ENCODE measurements at regions not wholly inside any gene's neighbourhood (a gene's known extent, or its start where the extent isn't known, plus 50 kb on each side); places are given as distances from the start of the nearest gene placed in this dataset.

- H4K91ac ChIP-seq (ENCODE audit: insufficient read length, low read depth, low read length): no peak overlapping the region
- no peak overlapping the region for H2AFZ ChIP-seq (ENCODE audit: low read length)
- H3K9me3 ChIP-seq (ENCODE audit: control insufficient read depth, low read depth, low read length): no peaks in the 10 kb centered on the region
- no peak overlapping the region for H3K4me3 Mint-ChIP-seq
- no peak for DNase-seq
- H4K8ac ChIP-seq (replicated peaks; ENCODE audit: insufficient read length, low read depth, low read length): no peak overlapping the region
- H3T11ph ChIP-seq (ENCODE audit: low read length): no peak overlapping the region
- peaks cover 37% of the 10 kb centered on the region for H3K27me3 Mint-ChIP-seq (ENCODE audit: low read depth)
- no peak overlapping the region for H2BK120ac ChIP-seq (ENCODE audit: low read depth, low read length, poor library complexity, severe bottlenecking)
- peaks cover 4 to 10% (median 5%) of the 10 kb centered on the region in 3 experiments; a peak in 5 of 7 replicates for H3K36me3 Mint-ChIP-seq (ENCODE audit: insufficient read depth in 1 of 3, low read depth in 3 of 3)
- no peak overlapping the region for H2BK5ac ChIP-seq (ENCODE audit: insufficient read length, low read length)
- no peaks in the 10 kb centered on the region for H3K23me2 ChIP-seq (ENCODE audit: insufficient read length, low read depth, low read length, poor library complexity, severe bottlenecking)
- no peak overlapping the region for H3K4me2 ChIP-seq (ENCODE audit: insufficient read depth, insufficient read length, low read length)
- no peak overlapping the region for H3K9ac ChIP-seq (ENCODE audit: extremely low read depth, insufficient read length, low read length)
- H2BK15ac ChIP-seq (ENCODE audit: low read depth, low read length): no peak overlapping the region
- H4K20me1 ChIP-seq (ENCODE audit: control insufficient read depth, insufficient read depth, insufficient read length): no peaks in the 10 kb centered on the region
- H3K4ac ChIP-seq (ENCODE audit: low read depth, low read length): no peak overlapping the region
- no peaks in the 10 kb centered on the region; the same call in 1 of the 2 replicates for H3K4me1 ChIP-seq (ENCODE audit: insufficient read depth, low read length)
- H3K4me1 Mint-ChIP-seq: peaks cover 3 to 10% of the 10 kb centered on the region in 2 experiments; a peak in 3 of 4 replicates
- peaks cover 10 to 14% of the 10 kb centered on the region in 2 experiments; a peak in 4 of 5 replicates for H3K9me3 Mint-ChIP-seq
- no peaks in the 10 kb centered on the region for H3K79me1 ChIP-seq (ENCODE audit: insufficient read depth, low read depth, low read length, poor library complexity, severe bottlenecking)
- H3K27me3 ChIP-seq (ENCODE audit: insufficient read depth, low read length): no peaks in the 10 kb centered on the region; the same call in 1 of the 2 replicates
- H3K18ac ChIP-seq (ENCODE audit: insufficient read length, low read depth, low read length): no peak overlapping the region
- no peak overlapping the region for H2AK5ac ChIP-seq (ENCODE audit: insufficient read length, low read length)
- H2BK12ac ChIP-seq (ENCODE audit: insufficient read length, low read depth, low read length): no peak overlapping the region
- H2BK20ac ChIP-seq (ENCODE audit: low read depth, low read length, poor library complexity, severe bottlenecking): no peak overlapping the region
- H4K5ac ChIP-seq (ENCODE audit: insufficient read length, low read depth, low read length): no peak overlapping the region
- no peak overlapping the region for H3K14ac ChIP-seq (ENCODE audit: insufficient read depth, low read length)
- TF ChIP-seq CTCF (conservative IDR thresholded peaks at IDR 0.05): no peak
- H3K27ac Mint-ChIP-seq: no peak overlapping the region
- no CpG with 5 or more reads among the region's 4 CpGs for WGBS (ENCODE audit: extremely low coverage, insufficient read length, low lambda C conversion rate)
- H3K23ac ChIP-seq (ENCODE audit: insufficient read length, low read depth, low read length): no peak overlapping the region
- H3K27ac ChIP-seq (ENCODE audit: insufficient read length, low read depth, low read length): no peak overlapping the region
- no peaks in the 10 kb centered on the region for H3K79me2 ChIP-seq (ENCODE audit: insufficient read depth, low read length)
- no peak overlapping the region for H3K56ac ChIP-seq (ENCODE audit: insufficient read length, low read depth, low read length)
These were observed 225.0 kb downstream of the JRKL start for GRCh38 chr11:96614846-96615245.
